Loucy (cell line): ENCODE measurements at regions not wholly inside any gene's neighbourhood (a gene's known extent, or its start where the extent isn't known, plus 50 kb on each side); places are given as distances from the start of the nearest gene placed in this dataset.

ENCODE experiments used
- H2AFZ ChIP-seq: fragments of 200-600 bp; sonication (generic); 2 replicates; pipeline ENCODE4 v1.6.0; 2016; ENCODE audit warnings: antibody characterized with exemption, mild to moderate bottlenecking, low read length, moderate library complexity
- H3F3A ChIP-seq: fragments of 200-600 bp; 2 replicates; pipeline ENCODE4 v1.6.0; 2016; ENCODE audit warnings: antibody characterized with exemption, low read depth, mild to moderate bottlenecking
- H3K27me3 ChIP-seq: fragments of 200-600 bp; sonication (generic); 2 replicates; pipeline ENCODE4 v1.6.1; 2014; ENCODE audit warnings: low read length, mild to moderate bottlenecking; ENCODE audit not compliant: insufficient read depth, poor library complexity, severe bottlenecking
- H3K36me3 ChIP-seq: fragments of 200-600 bp; sonication (generic); 2 replicates; pipeline ENCODE4 v1.6.1; 2016; ENCODE audit warnings: low read length; ENCODE audit not compliant: insufficient read depth
- H3K4me1 ChIP-seq: fragments of 200-600 bp; sonication (generic); 2 replicates; pipeline ENCODE4 v1.5.1; 2014; ENCODE audit warnings: low read length, mild to moderate bottlenecking; ENCODE audit not compliant: insufficient read depth, poor library complexity, severe bottlenecking
- H3K4me2 ChIP-seq: fragments of 200-600 bp; sonication (generic); 2 replicates; pipeline ENCODE4 v1.6.0; 2014; ENCODE audit warnings: antibody characterized with exemption, low read length, low read depth, mild to moderate bottlenecking; ENCODE audit not compliant: poor library complexity, severe bottlenecking
- H3K4me3 ChIP-seq: fragments of 200-600 bp; sonication (generic); 2 replicates; pipeline ENCODE4 v1.5.1; 2014; ENCODE audit warnings: low read length, mild to moderate bottlenecking, mixed read lengths; ENCODE audit not compliant: poor library complexity, severe bottlenecking
- H3K79me2 ChIP-seq: fragments of 200-600 bp; sonication (generic); 2 replicates; pipeline ENCODE4 v1.6.1; 2014; ENCODE audit warnings: low read length; ENCODE audit not compliant: insufficient read depth
- H3K9ac ChIP-seq: fragments of 200-600 bp; sonication (generic); 2 replicates; pipeline ENCODE4 v1.6.0; 2014; ENCODE audit warnings: mild to moderate bottlenecking, low read depth, low read length, moderate library complexity; ENCODE audit not compliant: poor library complexity, severe bottlenecking
- H3K9me2 ChIP-seq: fragments of 200-600 bp; sonication (generic); replicated peaks from 2 replicates; pipeline ENCODE4 v1.6.1; 2016; ENCODE audit warnings: low read depth, low read length, mixed read lengths
- H3K9me3 ChIP-seq: fragments of 200-600 bp; sonication (generic); 2 replicates; pipeline ENCODE4 v1.6.1; 2014; ENCODE audit warnings: mild to moderate bottlenecking, antibody characterized with exemption, low read length, low read depth; ENCODE audit not compliant: insufficient read depth
- H4K20me1 ChIP-seq: fragments of 200-600 bp; sonication (generic); 2 replicates; pipeline ENCODE4 v1.6.0; 2014; ENCODE audit warnings: antibody characterized with exemption, low read length, mild to moderate bottlenecking; ENCODE audit not compliant: insufficient read depth, poor library complexity, severe bottlenecking
- EZH2phosphoT487 ChIP-seq: fragments of 200-600 bp; IDR thresholded peaks from 2 replicates; pipeline ENCODE4 v1.6.1; 2018; ENCODE audit warnings: antibody characterized with exemption, mild to moderate bottlenecking, moderate library complexity, borderline replicate concordance
- TF ChIP-seq, protein P1 (sequence below): fragments of 200-600 bp; sonication (generic); conservative IDR thresholded peaks from 2 replicates; pipeline ENCODE4 v1.5.1; 2014; ENCODE audit warnings: mild to moderate bottlenecking, antibody characterized with exemption, low read length

DNA sequence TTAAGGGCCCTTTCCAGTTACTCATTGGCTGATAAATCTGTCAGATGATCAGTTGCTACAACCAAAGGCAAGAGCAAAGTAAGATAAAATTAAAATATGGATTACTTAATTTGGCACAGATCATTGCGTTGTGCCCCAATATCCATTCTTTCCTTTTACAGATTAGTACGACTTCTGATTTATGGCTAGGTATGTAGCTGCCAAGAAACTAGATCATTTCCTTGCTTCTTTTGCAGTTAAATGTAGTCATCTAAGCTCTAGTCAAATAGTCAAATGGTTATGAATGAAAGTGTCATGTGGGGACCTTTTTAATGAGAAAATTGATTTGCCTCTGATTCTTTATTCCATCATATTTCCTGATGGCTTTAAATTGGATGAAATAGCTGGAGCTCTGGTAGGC is 1039.9 kb upstream of the FLRT2 start:
- Histone ChIP-seq H3K4me3 (no peak overlapping the region), H3K79me2 (no peaks in the 10 kb centered on the region), H3K4me1 (no peaks in the 10 kb centered on the region), H3K9me3 (peaks cover under 1% of the 10 kb centered on the region; the same call in 1 of the 2 replicates), H3K9me2 (no peaks in the 10 kb centered on the region), H3F3A (no peaks in the 10 kb centered on the region), H3K27me3 (no peaks in the 10 kb centered on the region), H3K36me3 (no peaks in the 10 kb centered on the region), H4K20me1 (no peaks in the 10 kb centered on the region), H3K4me2 (no peak overlapping the region), H3K9ac (no peak overlapping the region), H2AFZ (no peak overlapping the region)
- no peak for TF ChIP-seq EZH2phosphoT487
- TF ChIP-seq, protein P1, sequence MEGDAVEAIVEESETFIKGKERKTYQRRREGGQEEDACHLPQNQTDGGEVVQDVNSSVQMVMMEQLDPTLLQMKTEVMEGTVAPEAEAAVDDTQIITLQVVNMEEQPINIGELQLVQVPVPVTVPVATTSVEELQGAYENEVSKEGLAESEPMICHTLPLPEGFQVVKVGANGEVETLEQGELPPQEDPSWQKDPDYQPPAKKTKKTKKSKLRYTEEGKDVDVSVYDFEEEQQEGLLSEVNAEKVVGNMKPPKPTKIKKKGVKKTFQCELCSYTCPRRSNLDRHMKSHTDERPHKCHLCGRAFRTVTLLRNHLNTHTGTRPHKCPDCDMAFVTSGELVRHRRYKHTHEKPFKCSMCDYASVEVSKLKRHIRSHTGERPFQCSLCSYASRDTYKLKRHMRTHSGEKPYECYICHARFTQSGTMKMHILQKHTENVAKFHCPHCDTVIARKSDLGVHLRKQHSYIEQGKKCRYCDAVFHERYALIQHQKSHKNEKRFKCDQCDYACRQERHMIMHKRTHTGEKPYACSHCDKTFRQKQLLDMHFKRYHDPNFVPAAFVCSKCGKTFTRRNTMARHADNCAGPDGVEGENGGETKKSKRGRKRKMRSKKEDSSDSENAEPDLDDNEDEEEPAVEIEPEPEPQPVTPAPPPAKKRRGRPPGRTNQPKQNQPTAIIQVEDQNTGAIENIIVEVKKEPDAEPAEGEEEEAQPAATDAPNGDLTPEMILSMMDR = no peak

DNA sequence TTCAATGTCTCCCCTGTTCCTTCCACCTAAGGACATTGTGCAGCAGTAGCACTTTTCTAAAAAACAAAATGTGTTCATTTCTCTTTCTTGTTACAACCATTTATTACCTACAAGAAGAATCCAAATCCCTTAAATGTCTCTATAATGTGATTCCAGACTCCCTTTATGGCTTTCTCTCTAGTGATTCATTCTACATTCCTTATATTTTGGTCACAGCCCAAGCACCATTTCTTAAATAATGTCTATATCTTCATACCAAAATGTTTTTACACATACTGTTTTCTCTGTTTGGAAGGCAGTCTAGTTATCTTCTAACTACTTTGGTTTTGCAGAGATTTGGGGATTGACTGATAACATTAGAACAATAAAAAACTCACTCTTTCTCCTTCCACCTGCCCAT is 1037.3 kb upstream of the FLRT2 start:
- H3K9ac ChIP-seq = no peak overlapping the region
- H3K9me2 ChIP-seq = no peaks in the 10 kb centered on the region
- TF ChIP-seq EZH2phosphoT487 = no peak
- TF ChIP-seq, protein P1 = no peak
- no peaks in the 10 kb centered on the region for H3K36me3 ChIP-seq
- no peak overlapping the region for H2AFZ ChIP-seq
- no peaks in the 10 kb centered on the region for H4K20me1 ChIP-seq
- H3K27me3 ChIP-seq = no peaks in the 10 kb centered on the region
- H3K79me2 ChIP-seq = no peaks in the 10 kb centered on the region
- no peak overlapping the region for H3K4me3 ChIP-seq
- no peak overlapping the region for H3K4me2 ChIP-seq
- no peaks in the 10 kb centered on the region for H3K4me1 ChIP-seq
- no peaks in the 10 kb centered on the region for H3F3A ChIP-seq
- peaks cover 4% of the 10 kb centered on the region; the same call in 1 of the 2 replicates for H3K9me3 ChIP-seq

DNA sequence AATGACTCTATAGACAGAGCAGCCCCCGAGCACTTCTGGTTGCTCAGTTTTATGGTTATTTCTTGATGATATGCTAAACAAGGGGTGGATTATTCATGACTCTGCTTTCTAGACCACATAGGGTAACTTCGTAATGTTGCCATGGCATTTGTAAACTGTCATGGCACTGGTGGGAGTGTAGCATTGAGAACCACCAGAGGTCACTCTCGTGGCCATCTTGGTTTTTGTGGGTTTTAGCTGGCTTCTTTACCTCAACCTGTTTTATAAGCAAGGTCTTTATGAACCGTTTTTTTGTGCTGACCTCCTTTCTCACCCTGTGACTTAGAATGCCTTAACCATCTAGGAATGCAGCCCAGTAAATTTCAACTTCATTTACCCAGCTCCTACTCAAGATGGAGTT is 1036.2 kb upstream of the FLRT2 start:
- peaks cover 4% of the 10 kb centered on the region; the same call in 1 of the 2 replicates for H3K9me3 ChIP-seq

More for the DNA sequence above, 1036.2 kb upstream of the FLRT2 start:
- Histone ChIP-seq H3F3A (no peaks in the 10 kb centered on the region), H3K9ac (no peak overlapping the region), H3K4me1 (no peaks in the 10 kb centered on the region), H2AFZ (no peak overlapping the region), H3K79me2 (no peaks in the 10 kb centered on the region), H3K9me2 (no peaks in the 10 kb centered on the region), H3K4me2 (no peak overlapping the region), H3K4me3 (no peak overlapping the region), H4K20me1 (no peaks in the 10 kb centered on the region), H3K27me3 (no peaks in the 10 kb centered on the region), H3K36me3 (no peaks in the 10 kb centered on the region)
- TF ChIP-seq, protein P1 = no peak
- TF ChIP-seq EZH2phosphoT487 = no peak
